Astrocyte (in vitro differentiated cells and primary cell): ENCODE measurements at regions not wholly inside any gene's neighbourhood (a gene's known extent, or its start where the extent isn't known, plus 50 kb on each side); places are given as distances from the start of the nearest gene placed in this dataset.

Experiments used
- CTCF ChIP-seq: IDR thresholded peaks from 2 replicates; pipeline ENCODE4 v1.5.1; 2011; ENCODE audit warnings: low read depth, mild to moderate bottlenecking, inconsistent platforms, low read length, moderate library complexity; ENCODE audit not compliant: insufficient read depth
- EZH2 ChIP-seq: IDR thresholded peaks from 2 replicates; pipeline ENCODE4 v1.6.1; 2012; ENCODE audit warnings: mild to moderate bottlenecking, low read length, inconsistent platforms; ENCODE audit not compliant: insufficient read depth

GRCh38 chr3:66140743-66141372 is 79.9 kb upstream of the SLC25A26 start:
- TF ChIP-seq CTCF (no peak), EZH2 (no peak)
